Loucy (cell line): ENCODE measurements at regions not wholly inside any gene's neighbourhood (a gene's known extent, or its start where the extent isn't known, plus 50 kb on each side); places are given as distances from the start of the nearest gene placed in this dataset.
"Not testable (repeated sequence)": the region's sequence is repeated elsewhere in the genome, so short reads cannot be mapped to it uniquely, and the experiment has no call there.

ENCODE experiments used
- H2AFZ ChIP-seq: fragments of 200-600 bp; sonication (generic); 2 replicates; pipeline ENCODE4 v1.6.0; 2016; ENCODE audit warnings: antibody characterized with exemption, mild to moderate bottlenecking, low read length, moderate library complexity
- H3F3A ChIP-seq: fragments of 200-600 bp; 2 replicates; pipeline ENCODE4 v1.6.0; 2016; ENCODE audit warnings: antibody characterized with exemption, low read depth, mild to moderate bottlenecking
- H3K27me3 ChIP-seq: fragments of 200-600 bp; sonication (generic); 2 replicates; pipeline ENCODE4 v1.6.1; 2014; ENCODE audit warnings: low read length, mild to moderate bottlenecking; ENCODE audit not compliant: insufficient read depth, poor library complexity, severe bottlenecking
- H3K36me3 ChIP-seq: fragments of 200-600 bp; sonication (generic); 2 replicates; pipeline ENCODE4 v1.6.1; 2016; ENCODE audit warnings: low read length; ENCODE audit not compliant: insufficient read depth
- H3K4me1 ChIP-seq: fragments of 200-600 bp; sonication (generic); 2 replicates; pipeline ENCODE4 v1.5.1; 2014; ENCODE audit warnings: low read length, mild to moderate bottlenecking; ENCODE audit not compliant: insufficient read depth, poor library complexity, severe bottlenecking
- H3K4me2 ChIP-seq: fragments of 200-600 bp; sonication (generic); 2 replicates; pipeline ENCODE4 v1.6.0; 2014; ENCODE audit warnings: antibody characterized with exemption, low read length, low read depth, mild to moderate bottlenecking; ENCODE audit not compliant: poor library complexity, severe bottlenecking
- H3K4me3 ChIP-seq: fragments of 200-600 bp; sonication (generic); 2 replicates; pipeline ENCODE4 v1.5.1; 2014; ENCODE audit warnings: low read length, mild to moderate bottlenecking, mixed read lengths; ENCODE audit not compliant: poor library complexity, severe bottlenecking
- H3K79me2 ChIP-seq: fragments of 200-600 bp; sonication (generic); 2 replicates; pipeline ENCODE4 v1.6.1; 2014; ENCODE audit warnings: low read length; ENCODE audit not compliant: insufficient read depth
- H3K9ac ChIP-seq: fragments of 200-600 bp; sonication (generic); 2 replicates; pipeline ENCODE4 v1.6.0; 2014; ENCODE audit warnings: mild to moderate bottlenecking, low read depth, low read length, moderate library complexity; ENCODE audit not compliant: poor library complexity, severe bottlenecking
- H3K9me2 ChIP-seq: fragments of 200-600 bp; sonication (generic); replicated peaks from 2 replicates; pipeline ENCODE4 v1.6.1; 2016; ENCODE audit warnings: low read depth, low read length, mixed read lengths
- H3K9me3 ChIP-seq: fragments of 200-600 bp; sonication (generic); 2 replicates; pipeline ENCODE4 v1.6.1; 2014; ENCODE audit warnings: mild to moderate bottlenecking, antibody characterized with exemption, low read length, low read depth; ENCODE audit not compliant: insufficient read depth
- H4K20me1 ChIP-seq: fragments of 200-600 bp; sonication (generic); 2 replicates; pipeline ENCODE4 v1.6.0; 2014; ENCODE audit warnings: antibody characterized with exemption, low read length, mild to moderate bottlenecking; ENCODE audit not compliant: insufficient read depth, poor library complexity, severe bottlenecking
- CTCF ChIP-seq: fragments of 200-600 bp; sonication (generic); conservative IDR thresholded peaks from 2 replicates; pipeline ENCODE4 v1.5.1; 2014; ENCODE audit warnings: mild to moderate bottlenecking, antibody characterized with exemption, low read length
- EZH2phosphoT487 ChIP-seq: fragments of 200-600 bp; IDR thresholded peaks from 2 replicates; pipeline ENCODE4 v1.6.1; 2018; ENCODE audit warnings: antibody characterized with exemption, mild to moderate bottlenecking, moderate library complexity, borderline replicate concordance

- no peaks in the 10 kb centered on the region for H4K20me1 ChIP-seq
Observed at GRCh38 chr6:78380541-78380940, 486.8 kb upstream of the IRAK1BP1 start.

GRCh38 chr6:78383968-78384367, 483.4 kb upstream of the IRAK1BP1 start:
- TF ChIP-seq CTCF (no peak), EZH2phosphoT487 (no peak)

More at GRCh38 chr6:78380541-78380940, 486.8 kb upstream of the IRAK1BP1 start:
- no peaks in the 10 kb centered on the region for H3K9me3 ChIP-seq
- no peaks in the 10 kb centered on the region for H3K79me2 ChIP-seq
- H3F3A ChIP-seq = no peaks in the 10 kb centered on the region
- TF ChIP-seq CTCF (no peak), EZH2phosphoT487 (no peak)
- no peak overlapping the region for H2AFZ ChIP-seq
- H3K9ac ChIP-seq = no peak overlapping the region
- no peak overlapping the region for H3K4me2 ChIP-seq
- no peaks in the 10 kb centered on the region for H3K9me2 ChIP-seq
- no peaks in the 10 kb centered on the region for H3K36me3 ChIP-seq
- H3K27me3 ChIP-seq = no peaks in the 10 kb centered on the region
- H3K4me1 ChIP-seq = no peaks in the 10 kb centered on the region
- H3K4me3 ChIP-seq = no peak overlapping the region

GRCh38 chr6:78386854-78387253, 480.5 kb upstream of the IRAK1BP1 start:
- not testable (repeated sequence) for H2AFZ ChIP-seq, H3F3A ChIP-seq, H3K4me3 ChIP-seq, H3K27me3 ChIP-seq, H3K4me1 ChIP-seq, H3K9me3 ChIP-seq, H3K9ac ChIP-seq, H3K4me2 ChIP-seq, H3K36me3 ChIP-seq, H4K20me1 ChIP-seq, H3K9me2 ChIP-seq, H3K79me2 ChIP-seq

More at GRCh38 chr6:78383968-78384367, 483.4 kb upstream of the IRAK1BP1 start:
- Histone ChIP-seq H3K4me1 (no peaks in the 10 kb centered on the region), H3K27me3 (no peaks in the 10 kb centered on the region), H4K20me1 (no peaks in the 10 kb centered on the region), H3K4me3 (no peak overlapping the region), H3K9ac (no peak overlapping the region), H3K36me3 (no peaks in the 10 kb centered on the region), H3K9me2 (no peaks in the 10 kb centered on the region), H3K4me2 (no peak overlapping the region), H2AFZ (no peak overlapping the region), H3K79me2 (no peaks in the 10 kb centered on the region), H3F3A (no peaks in the 10 kb centered on the region), H3K9me3 (peaks cover 9% of the 10 kb centered on the region; the same call in 1 of the 2 replicates)

- no peak overlapping the region for H3K9ac ChIP-seq
- no peak for TF ChIP-seq EZH2phosphoT487
- TF ChIP-seq CTCF = no peak
- no peak overlapping the region for H2AFZ ChIP-seq
- H4K20me1 ChIP-seq = no peaks in the 10 kb centered on the region
- H3K4me3 ChIP-seq = no peak overlapping the region
- H3F3A ChIP-seq = no peaks in the 10 kb centered on the region
- H3K9me3 ChIP-seq = peaks cover 9% of the 10 kb centered on the region; the same call in 1 of the 2 replicates
- no peaks in the 10 kb centered on the region for H3K9me2 ChIP-seq
- H3K4me1 ChIP-seq = no peaks in the 10 kb centered on the region
- H3K36me3 ChIP-seq = no peaks in the 10 kb centered on the region
- no peak overlapping the region for H3K4me2 ChIP-seq
- no peaks in the 10 kb centered on the region for H3K79me2 ChIP-seq
- no peaks in the 10 kb centered on the region for H3K27me3 ChIP-seq
Observed at GRCh38 chr6:78390066-78390465, 477.3 kb upstream of the IRAK1BP1 start.
